Suprapubic skin (tissue), 4 donors: ENCODE measurements at regions not wholly inside any gene's neighbourhood (a gene's known extent, or its start where the extent isn't known, plus 50 kb on each side); places are given as distances from the start of the nearest gene placed in this dataset.

Experiments used
- DNase-seq, 2 donors: peaks; one replicate each; pipeline ENCODE4 v3.0.0-alpha.2; 2019; ENCODE audit warnings: low spot score in 2 of 2
- H3K27ac ChIP-seq: fragments of 200-600 bp; sonication (generic); one replicate; pipeline ENCODE4 v1.5.1; 2019
- H3K27me3 ChIP-seq: fragments of 200-600 bp; sonication (generic); one replicate; pipeline ENCODE4 v1.5.1; 2019
- H3K36me3 ChIP-seq: fragments of 200-600 bp; sonication (generic); one replicate; pipeline ENCODE4 v1.5.1; 2019
- H3K4me1 ChIP-seq: fragments of 200-600 bp; sonication (generic); one replicate; pipeline ENCODE4 v1.5.1; 2019
- H3K4me3 ChIP-seq: fragments of 200-600 bp; sonication (generic); one replicate; pipeline ENCODE4 v1.5.1; 2019; ENCODE audit warnings: mild to moderate bottlenecking
- H3K9me3 ChIP-seq: fragments of 200-600 bp; sonication (generic); one replicate; pipeline ENCODE4 v1.5.1; 2019
- EP300 ChIP-seq: sonication (generic); formaldehyde crosslinking; IDR thresholded peaks from one replicate; pipeline ENCODE4 v1.6.1; 2017; ENCODE audit warnings: antibody characterized with exemption
- POLR2A ChIP-seq, 2 donors: fragments of 450-650 bp; IDR thresholded peaks; one replicate each; pipeline ENCODE4 v1.6.1; 2017; ENCODE audit warnings: antibody characterized with exemption in 2 of 2, mild to moderate bottlenecking in 2 of 2, moderate library complexity in 2 of 2
- POLR2AphosphoS5 ChIP-seq, 3 donors: sonication (generic); formaldehyde crosslinking; IDR thresholded peaks; one replicate each; pipeline ENCODE4 v1.6.1; 2017; ENCODE audit warnings: antibody characterized with exemption in 3 of 3
- WGBS: methylation state at CpG from one replicate; pipeline ENCODE4 v1.1.5; 2018; 5-methylcytosine and 5-hydroxymethylcytosine counted together
- TF ChIP-seq, protein P1 (sequence below), 2 donors: fragments of 200-600 bp in 1 of 2; fragments of 450-650 bp in 1 of 2; sonication (generic) in 1 of 2; IDR thresholded peaks; one replicate each; pipeline ENCODE4 v1.5.1; 2016 to 2019; ENCODE audit warnings: antibody characterized with exemption in 2 of 2, mild to moderate bottlenecking in 1 of 2, moderate library complexity in 1 of 2

DNA sequence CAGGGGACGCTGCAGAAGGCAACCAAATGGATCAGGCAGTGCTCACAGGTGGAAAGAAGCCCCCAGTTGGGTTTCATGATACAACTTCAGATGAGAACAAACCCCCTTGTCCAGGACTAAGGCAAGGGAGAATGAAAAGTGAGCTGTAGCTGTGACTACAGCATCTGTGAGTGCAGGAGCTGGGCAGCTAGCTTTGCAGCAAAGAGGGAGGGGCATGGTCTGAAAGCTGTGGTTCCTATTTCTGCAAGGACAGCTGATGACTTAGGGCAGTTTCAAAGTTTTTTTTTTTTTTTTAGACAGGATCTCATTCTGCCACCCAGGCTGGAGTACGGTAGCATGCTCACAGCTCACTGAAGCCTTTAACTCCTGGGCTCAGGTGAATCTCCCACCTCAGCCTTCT lies 1317.4 kb upstream of the DIAPH2 start:
- Histone ChIP-seq H3K27me3 (no peaks in the 10 kb centered on the region), H3K4me3 (no peak overlapping the region), H3K9me3 (no peaks in the 10 kb centered on the region), H3K4me1 (no peaks in the 10 kb centered on the region), H3K27ac (no peak overlapping the region), H3K36me3 (no peaks in the 10 kb centered on the region)
- no peak for DNase-seq
- 77% methylated on average over 2 of the region's 2 CpGs for WGBS
- TF ChIP-seq EP300 (no peak), POLR2A (IDR thresholded peaks at IDR 0.05) (no peak), POLR2AphosphoS5 (IDR thresholded peaks at IDR 0.05) (no peak)
- TF ChIP-seq, protein P1, sequence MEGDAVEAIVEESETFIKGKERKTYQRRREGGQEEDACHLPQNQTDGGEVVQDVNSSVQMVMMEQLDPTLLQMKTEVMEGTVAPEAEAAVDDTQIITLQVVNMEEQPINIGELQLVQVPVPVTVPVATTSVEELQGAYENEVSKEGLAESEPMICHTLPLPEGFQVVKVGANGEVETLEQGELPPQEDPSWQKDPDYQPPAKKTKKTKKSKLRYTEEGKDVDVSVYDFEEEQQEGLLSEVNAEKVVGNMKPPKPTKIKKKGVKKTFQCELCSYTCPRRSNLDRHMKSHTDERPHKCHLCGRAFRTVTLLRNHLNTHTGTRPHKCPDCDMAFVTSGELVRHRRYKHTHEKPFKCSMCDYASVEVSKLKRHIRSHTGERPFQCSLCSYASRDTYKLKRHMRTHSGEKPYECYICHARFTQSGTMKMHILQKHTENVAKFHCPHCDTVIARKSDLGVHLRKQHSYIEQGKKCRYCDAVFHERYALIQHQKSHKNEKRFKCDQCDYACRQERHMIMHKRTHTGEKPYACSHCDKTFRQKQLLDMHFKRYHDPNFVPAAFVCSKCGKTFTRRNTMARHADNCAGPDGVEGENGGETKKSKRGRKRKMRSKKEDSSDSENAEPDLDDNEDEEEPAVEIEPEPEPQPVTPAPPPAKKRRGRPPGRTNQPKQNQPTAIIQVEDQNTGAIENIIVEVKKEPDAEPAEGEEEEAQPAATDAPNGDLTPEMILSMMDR (IDR thresholded peaks at IDR 0.05) = no peak

DNA sequence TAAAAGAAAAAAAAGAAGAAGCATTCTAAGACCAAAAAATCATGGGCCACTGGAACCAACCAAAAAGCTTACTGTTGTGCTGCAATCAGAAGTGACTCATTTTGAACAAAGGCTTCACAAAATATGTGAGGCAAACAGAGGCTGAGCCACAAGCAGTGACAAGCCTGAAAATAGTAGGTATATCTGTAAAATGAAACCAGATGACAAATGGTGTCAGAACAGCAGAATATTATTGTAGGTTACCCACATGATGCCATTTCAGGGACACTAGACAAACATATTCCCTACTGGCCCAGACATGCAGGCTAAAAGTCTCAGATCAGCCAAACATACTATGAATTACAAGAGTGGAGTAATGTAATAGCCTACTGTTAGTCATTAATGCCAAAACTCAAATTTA lies 1301.8 kb upstream of the DIAPH2 start:
- no peak overlapping the region for H3K4me3 ChIP-seq
- no peak for DNase-seq
- no peak for TF ChIP-seq EP300
- TF ChIP-seq POLR2AphosphoS5 (IDR thresholded peaks at IDR 0.05) = no peak
- no peak for TF ChIP-seq POLR2A (IDR thresholded peaks at IDR 0.05)
- TF ChIP-seq, protein P1 (IDR thresholded peaks at IDR 0.05) = no peak
- H3K27ac ChIP-seq = no peak overlapping the region
- H3K9me3 ChIP-seq = no peaks in the 10 kb centered on the region
- no peaks in the 10 kb centered on the region for H3K36me3 ChIP-seq
- H3K27me3 ChIP-seq = no peaks in the 10 kb centered on the region
- H3K4me1 ChIP-seq = no peaks in the 10 kb centered on the region

DNA sequence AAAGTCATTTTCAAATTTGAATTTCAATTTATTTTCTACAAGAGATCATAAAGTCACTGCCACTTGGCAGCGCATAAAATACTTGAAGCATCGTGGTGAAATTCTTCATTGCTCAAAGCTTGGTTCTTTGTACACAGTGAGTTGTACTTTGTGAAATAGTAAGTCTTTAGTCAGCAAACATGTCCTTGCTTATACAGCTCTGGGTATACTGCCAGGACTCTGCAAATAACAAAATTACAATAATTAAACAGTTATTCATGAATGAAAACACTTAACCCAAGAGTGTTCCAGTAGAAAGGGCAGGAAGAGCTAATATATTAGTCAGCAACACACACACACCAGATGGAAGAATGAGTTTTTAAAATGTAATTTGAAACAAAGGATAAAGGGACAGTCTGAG lies 1300.9 kb upstream of the DIAPH2 start:
- Histone ChIP-seq H3K9me3 (no peaks in the 10 kb centered on the region), H3K4me1 (no peaks in the 10 kb centered on the region), H3K27me3 (no peaks in the 10 kb centered on the region), H3K4me3 (no peak overlapping the region), H3K36me3 (no peaks in the 10 kb centered on the region), H3K27ac (no peak overlapping the region)
- no peak for DNase-seq
- WGBS = 45% methylated on average over 2 of the region's 2 CpGs
- TF ChIP-seq, protein P1 (IDR thresholded peaks at IDR 0.05) = no peak
- TF ChIP-seq POLR2A (IDR thresholded peaks at IDR 0.05) (no peak), POLR2AphosphoS5 (IDR thresholded peaks at IDR 0.05) (no peak), EP300 (no peak)

DNA sequence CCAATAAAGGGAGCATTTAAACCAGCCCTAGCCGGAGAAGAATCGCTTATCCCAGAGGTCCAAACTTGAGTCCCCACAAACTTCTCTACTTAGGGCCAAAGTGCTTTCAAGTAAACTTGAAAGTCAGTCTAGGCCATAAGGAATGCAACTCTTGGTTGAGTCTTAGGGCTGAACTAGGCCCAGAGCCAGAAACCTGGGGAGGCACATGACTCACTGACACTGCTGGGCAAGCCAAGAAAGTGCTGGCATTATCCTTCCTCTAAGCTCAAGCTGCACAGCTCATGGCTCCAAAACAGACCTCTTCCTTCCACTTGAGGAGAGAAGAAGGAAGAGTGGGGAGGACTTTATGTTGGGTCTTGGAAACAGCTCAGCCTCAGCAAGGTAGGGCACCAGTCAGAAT lies 1257.3 kb upstream of the DIAPH2 start:
- DNase-seq = no peak
- Histone ChIP-seq H3K9me3 (no peaks in the 10 kb centered on the region), H3K36me3 (no peaks in the 10 kb centered on the region)

DNA sequence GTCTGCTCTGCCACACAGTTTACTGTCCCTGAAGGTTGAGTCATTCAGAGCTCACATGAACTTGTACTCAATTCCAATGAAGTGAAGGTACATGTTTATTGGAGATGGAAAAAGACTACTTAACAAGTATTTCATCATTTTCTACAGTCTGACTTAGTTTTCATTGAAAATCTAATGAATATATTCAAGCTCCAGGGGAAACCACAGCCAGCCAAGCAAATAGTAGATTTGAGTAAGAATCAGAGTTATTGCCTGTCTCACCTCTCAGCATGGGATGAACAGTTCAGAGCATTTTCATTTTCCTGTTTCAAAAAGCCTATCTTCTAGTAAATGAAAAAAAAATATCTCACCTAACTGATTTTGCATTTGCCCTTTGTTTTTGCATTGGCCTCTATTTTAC lies 1249.4 kb upstream of the DIAPH2 start:
- Histone ChIP-seq H3K27me3 (no peaks in the 10 kb centered on the region), H3K36me3 (no peaks in the 10 kb centered on the region), H3K4me3 (no peak overlapping the region), H3K4me1 (no peaks in the 10 kb centered on the region), H3K9me3 (no peaks in the 10 kb centered on the region), H3K27ac (no peak overlapping the region)
- no peak for TF ChIP-seq EP300
- TF ChIP-seq POLR2AphosphoS5 (IDR thresholded peaks at IDR 0.05) = no peak
- no peak for TF ChIP-seq POLR2A (IDR thresholded peaks at IDR 0.05)
- TF ChIP-seq, protein P1 (IDR thresholded peaks at IDR 0.05) = no peak
- no peak for DNase-seq

More for the DNA sequence above, 1257.3 kb upstream of the DIAPH2 start:
- 86% methylated on average over 2 of the region's 2 CpGs for WGBS
- H3K27me3 ChIP-seq = no peaks in the 10 kb centered on the region
- no peak overlapping the region for H3K27ac ChIP-seq
- no peaks in the 10 kb centered on the region for H3K4me1 ChIP-seq
- no peak overlapping the region for H3K4me3 ChIP-seq
- no peak for TF ChIP-seq EP300
- TF ChIP-seq, protein P1 (IDR thresholded peaks at IDR 0.05) = no peak
- TF ChIP-seq POLR2AphosphoS5 (IDR thresholded peaks at IDR 0.05) = no peak
- TF ChIP-seq POLR2A (IDR thresholded peaks at IDR 0.05) = no peak
